Smooth muscle cell (in vitro differentiated cells): ENCODE measurements at regions not wholly inside any gene's neighbourhood (a gene's known extent, or its start where the extent isn't known, plus 50 kb on each side); places are given as distances from the start of the nearest gene placed in this dataset.

Source experiments
- DNase-seq: peaks from one replicate; lab custom pipeline; 2025; ENCODE audit not compliant: unreplicated experiment; lab: John Stamatoyannopoulos, UW
- H2AFZ ChIP-seq: fragments of 200-600 bp; sonication (generic); 2 replicates; pipeline ENCODE4 v1.6.0; 2016; ENCODE audit warnings: antibody characterized with exemption, low read depth, mild to moderate bottlenecking
- H3F3A ChIP-seq: fragments of 200-600 bp; sonication (generic); 2 replicates; pipeline ENCODE4 v1.6.0; 2017; ENCODE audit warnings: antibody characterized with exemption, low read depth
- H3K27ac ChIP-seq: fragments of 200-600 bp; sonication (generic); 2 replicates; pipeline ENCODE4 v1.5.1; 2016; ENCODE audit warnings: low read depth, mild to moderate bottlenecking
- H3K27me3 ChIP-seq: fragments of 200-600 bp; sonication (generic); 2 replicates; pipeline ENCODE4 v1.6.1; 2016; ENCODE audit warnings: low read depth, mild to moderate bottlenecking
- H3K36me3 ChIP-seq: fragments of 200-600 bp; sonication (generic); 2 replicates; pipeline ENCODE4 v1.5.1; 2016; ENCODE audit warnings: low read depth
- H3K4me1 ChIP-seq: fragments of 200-600 bp; sonication (generic); 2 replicates; pipeline ENCODE4 v1.5.1; 2016; ENCODE audit warnings: low read depth
- H3K4me2 ChIP-seq: fragments of 200-600 bp; sonication (generic); 2 replicates; pipeline ENCODE4 v1.6.0; 2016; ENCODE audit warnings: mild to moderate bottlenecking
- H3K4me3 ChIP-seq: fragments of 200-600 bp; sonication (generic); 2 replicates; pipeline ENCODE4 v1.5.1; 2016; ENCODE audit warnings: mild to moderate bottlenecking
- H3K79me2 ChIP-seq: fragments of 200-600 bp; sonication (generic); 2 replicates; pipeline ENCODE4 v1.6.0; 2016; ENCODE audit warnings: low read depth, mild to moderate bottlenecking
- H3K9ac ChIP-seq: fragments of 200-600 bp; sonication (generic); 2 replicates; pipeline ENCODE4 v1.6.0; 2016; ENCODE audit warnings: low read depth
- H3K9me3 ChIP-seq: fragments of 200-600 bp; sonication (generic); replicated peaks from 2 replicates; pipeline ENCODE4 v1.5.1; 2016; ENCODE audit warnings: low read depth
- H4K20me1 ChIP-seq: fragments of 200-600 bp; sonication (generic); 2 replicates; pipeline ENCODE4 v1.6.0; 2016; ENCODE audit warnings: low read depth
- WGBS: methylation state at CpG from one replicate; pipeline ENCODE4 v1.1.7; 2016; ENCODE audit warnings: low lambda C conversion rate; 5-methylcytosine and 5-hydroxymethylcytosine counted together
- TF ChIP-seq, protein P1 (sequence below): fragments of 200-600 bp; sonication (generic); IDR thresholded peaks from 2 replicates; pipeline ENCODE4 v1.5.1; 2017; ENCODE audit warnings: borderline replicate concordance, mild to moderate bottlenecking, antibody characterized with exemption; ENCODE audit not compliant: insufficient read depth, poor library complexity, severe bottlenecking

DNA sequence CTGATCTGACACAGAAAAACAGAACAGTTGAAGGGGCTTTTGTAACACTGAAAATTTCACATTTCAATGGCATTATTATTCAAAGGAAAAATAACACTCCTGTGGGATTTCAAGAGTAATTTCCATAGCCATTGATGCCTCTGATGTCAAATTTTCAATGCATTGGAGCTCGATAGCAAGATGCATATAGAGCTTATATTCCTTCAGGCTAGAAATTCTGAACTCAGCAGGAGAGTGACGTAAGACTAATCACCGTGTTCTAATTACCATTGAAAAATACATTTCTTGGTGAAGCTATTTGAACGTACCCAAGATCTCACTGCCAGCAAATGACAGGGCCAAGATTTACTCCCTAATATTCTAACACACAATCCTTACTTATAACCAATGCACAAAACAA is 854.1 kb upstream of the TMEM132C start:
- no peaks in the 10 kb centered on the region for H3K27me3 ChIP-seq
- WGBS = 79% methylated on average over 4 of the region's 4 CpGs
- H3K4me1 ChIP-seq = peaks cover 7% of the 10 kb centered on the region
- no peaks in the 10 kb centered on the region for H3K79me2 ChIP-seq
- H2AFZ ChIP-seq = no peak overlapping the region
- no peak overlapping the region for H3K27ac ChIP-seq
- no peaks in the 10 kb centered on the region for H3F3A ChIP-seq
- H3K9me3 ChIP-seq = no peaks in the 10 kb centered on the region
- H4K20me1 ChIP-seq = no peaks in the 10 kb centered on the region
- no peak overlapping the region for H3K9ac ChIP-seq
- no peak overlapping the region for H3K4me2 ChIP-seq
- H3K4me3 ChIP-seq = no peak overlapping the region
- no peak for DNase-seq
- TF ChIP-seq, protein P1, sequence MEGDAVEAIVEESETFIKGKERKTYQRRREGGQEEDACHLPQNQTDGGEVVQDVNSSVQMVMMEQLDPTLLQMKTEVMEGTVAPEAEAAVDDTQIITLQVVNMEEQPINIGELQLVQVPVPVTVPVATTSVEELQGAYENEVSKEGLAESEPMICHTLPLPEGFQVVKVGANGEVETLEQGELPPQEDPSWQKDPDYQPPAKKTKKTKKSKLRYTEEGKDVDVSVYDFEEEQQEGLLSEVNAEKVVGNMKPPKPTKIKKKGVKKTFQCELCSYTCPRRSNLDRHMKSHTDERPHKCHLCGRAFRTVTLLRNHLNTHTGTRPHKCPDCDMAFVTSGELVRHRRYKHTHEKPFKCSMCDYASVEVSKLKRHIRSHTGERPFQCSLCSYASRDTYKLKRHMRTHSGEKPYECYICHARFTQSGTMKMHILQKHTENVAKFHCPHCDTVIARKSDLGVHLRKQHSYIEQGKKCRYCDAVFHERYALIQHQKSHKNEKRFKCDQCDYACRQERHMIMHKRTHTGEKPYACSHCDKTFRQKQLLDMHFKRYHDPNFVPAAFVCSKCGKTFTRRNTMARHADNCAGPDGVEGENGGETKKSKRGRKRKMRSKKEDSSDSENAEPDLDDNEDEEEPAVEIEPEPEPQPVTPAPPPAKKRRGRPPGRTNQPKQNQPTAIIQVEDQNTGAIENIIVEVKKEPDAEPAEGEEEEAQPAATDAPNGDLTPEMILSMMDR = no peak
- H3K36me3 ChIP-seq = no peaks in the 10 kb centered on the region

DNA sequence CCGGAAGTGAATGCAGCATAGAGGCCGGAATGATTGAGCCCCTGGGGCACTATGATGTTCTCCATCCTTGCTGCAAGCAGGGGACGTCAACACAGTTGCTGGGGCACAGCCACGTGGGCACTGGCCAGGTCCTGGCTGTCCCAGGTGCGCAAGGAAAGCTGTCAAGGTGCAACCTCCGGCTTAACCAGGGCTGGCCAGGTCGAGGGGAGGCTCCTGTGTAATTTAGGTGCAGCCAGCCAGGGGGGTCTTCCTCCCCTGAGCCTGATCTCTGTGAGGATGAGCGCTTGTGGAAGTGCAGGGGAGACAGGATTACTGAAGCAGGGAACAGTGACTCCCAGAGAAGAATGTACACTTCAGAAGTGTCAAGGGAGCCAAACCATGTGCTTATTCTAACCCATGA is 852.8 kb upstream of the TMEM132C start:
- no peaks in the 10 kb centered on the region for H3K79me2 ChIP-seq
- DNase-seq = no peak
- H3K36me3 ChIP-seq = no peaks in the 10 kb centered on the region
- H3K4me1 ChIP-seq = peaks cover 7% of the 10 kb centered on the region
- no peaks in the 10 kb centered on the region for H3K9me3 ChIP-seq
- H3K27me3 ChIP-seq = no peaks in the 10 kb centered on the region
- H3F3A ChIP-seq = no peaks in the 10 kb centered on the region
- no peaks in the 10 kb centered on the region for H4K20me1 ChIP-seq
- TF ChIP-seq, protein P1 = no peak
- no peak overlapping the region for H3K27ac ChIP-seq
- H3K4me2 ChIP-seq = no peak overlapping the region
- no peak overlapping the region for H3K9ac ChIP-seq
- H2AFZ ChIP-seq = no peak overlapping the region
- H3K4me3 ChIP-seq = no peak overlapping the region
- WGBS = 74% methylated on average over 8 of the region's 8 CpGs

DNA sequence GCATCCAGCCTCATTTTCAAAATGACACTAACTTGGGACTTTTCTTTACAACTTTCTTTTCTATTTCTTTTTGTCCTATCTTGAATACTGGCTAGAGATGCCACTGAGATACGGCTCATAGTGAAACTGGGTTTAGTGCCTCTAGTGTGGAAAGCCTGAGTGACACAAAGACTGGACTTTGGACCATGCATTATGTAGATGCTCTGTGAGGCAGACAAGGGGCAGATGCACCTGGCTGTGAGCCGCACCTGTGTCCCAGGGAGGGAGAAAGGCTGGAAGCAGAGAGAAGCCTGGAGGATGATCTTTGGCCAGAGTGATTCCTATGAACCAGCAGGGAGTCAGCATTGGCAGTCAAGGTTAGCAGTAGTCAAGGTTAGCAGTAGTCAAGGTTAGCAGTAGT is 852.3 kb upstream of the TMEM132C start:
- H3F3A ChIP-seq = no peaks in the 10 kb centered on the region
- H3K9me3 ChIP-seq = no peaks in the 10 kb centered on the region
- TF ChIP-seq, protein P1 = no peak
- no peak overlapping the region for H2AFZ ChIP-seq
- H3K27me3 ChIP-seq = no peaks in the 10 kb centered on the region
- H4K20me1 ChIP-seq = no peaks in the 10 kb centered on the region
- H3K9ac ChIP-seq = no peak overlapping the region
- no peak overlapping the region for H3K4me2 ChIP-seq
- DNase-seq = no peak
- peaks cover 7% of the 10 kb centered on the region for H3K4me1 ChIP-seq
- no peak overlapping the region for H3K27ac ChIP-seq
- H3K79me2 ChIP-seq = no peaks in the 10 kb centered on the region
- H3K36me3 ChIP-seq = no peaks in the 10 kb centered on the region
- no peak overlapping the region for H3K4me3 ChIP-seq
- 92% methylated on average over 2 of the region's 2 CpGs for WGBS

DNA sequence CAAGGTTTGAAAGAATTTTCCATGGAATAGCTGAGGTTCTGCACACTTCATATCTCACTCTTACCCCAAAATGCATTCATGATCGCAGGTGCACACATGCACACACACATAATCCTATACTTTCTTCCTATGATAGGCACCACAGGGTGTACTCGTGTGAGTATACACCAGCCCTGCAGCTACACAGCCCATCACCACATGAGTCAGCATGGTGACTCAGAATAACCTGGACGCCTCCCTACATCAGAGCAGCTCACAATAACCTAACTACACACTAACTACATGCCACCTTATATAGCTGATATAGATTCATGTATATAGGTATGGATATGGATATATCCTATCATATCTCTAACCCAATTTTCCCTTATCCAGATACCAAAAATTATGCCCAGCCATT is 850.2 kb upstream of the TMEM132C start:
- Histone ChIP-seq H3K27ac (no peak overlapping the region), H3K9ac (no peak overlapping the region), H3K9me3 (no peaks in the 10 kb centered on the region), H3K27me3 (no peaks in the 10 kb centered on the region), H3K4me3 (no peak overlapping the region), H3K4me1 (peaks cover 7% of the 10 kb centered on the region), H2AFZ (no peak overlapping the region), H4K20me1 (no peaks in the 10 kb centered on the region), H3K79me2 (no peaks in the 10 kb centered on the region), H3K4me2 (no peak overlapping the region), H3F3A (no peaks in the 10 kb centered on the region), H3K36me3 (no peaks in the 10 kb centered on the region)
- WGBS = 67% methylated on average over 3 of the region's 3 CpGs
- no peak for DNase-seq
- TF ChIP-seq, protein P1 = no peak
